ENCODE measurements at regions not wholly inside any gene's neighbourhood (a gene's known extent, or its start where the extent isn't known, plus 50 kb on each side); places are given as distances from the start of the nearest gene placed in this dataset.
"Not testable (repeated sequence)": the region's sequence is repeated elsewhere in the genome, so short reads cannot be mapped to it uniquely, and the experiment has no call there.

- no peak for TF ChIP-seq CTCF (IDR thresholded peaks at IDR 0.05; ENCODE audit: extremely low read depth, insufficient read depth, missing control alignments)
- in situ Hi-C loops (cut with MboI; ENCODE audit: low pct_unique_long_range_greater_than_20kb, low sequenced_read_pairs, unreplicated experiment): no loop called here
- DNase-seq (ENCODE audit: low spot score): no peak
Observed at GRCh38 chr1:191049781-191050180, 572.1 kb upstream of the BRINP3 start.

GRCh38 chr1:191052888-191053287 lies 575.2 kb upstream of the BRINP3 start:
- TF ChIP-seq CTCF (IDR thresholded peaks at IDR 0.05; ENCODE audit: extremely low read depth, insufficient read depth, missing control alignments): no peak
- no peak for DNase-seq (ENCODE audit: low spot score)
- in situ Hi-C loops (cut with MboI; ENCODE audit: low pct_unique_long_range_greater_than_20kb, low sequenced_read_pairs, unreplicated experiment): no loop called here

DNA sequence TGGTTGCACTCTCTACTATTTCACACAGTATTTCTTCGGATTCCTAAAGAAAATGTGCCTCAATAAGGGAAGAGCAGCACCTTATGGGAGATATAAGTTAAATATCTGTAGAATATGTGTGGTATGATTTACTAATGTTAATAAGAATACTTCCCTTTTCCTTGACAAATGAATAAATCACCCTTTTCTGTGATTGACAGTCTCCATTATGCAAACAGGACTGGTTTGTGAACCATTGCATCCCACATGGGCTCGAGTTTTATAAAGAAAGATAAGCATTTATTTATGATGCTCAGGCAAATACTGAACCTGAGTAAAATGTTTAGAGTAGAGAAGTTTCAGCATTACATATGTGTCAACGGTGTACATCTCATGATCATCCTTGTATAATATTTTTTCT lies 587.7 kb upstream of the BRINP3 start:
- TF ChIP-seq CTCF (IDR thresholded peaks at IDR 0.05; ENCODE audit: extremely low read depth, insufficient read depth, missing control alignments): no peak
- in situ Hi-C loops (cut with MboI; ENCODE audit: low pct_unique_long_range_greater_than_20kb, low sequenced_read_pairs, unreplicated experiment): no loop called here

GRCh38 chr1:191065771-191066170 lies 588.1 kb upstream of the BRINP3 start:
- DNase-seq (ENCODE audit: low spot score): no peak
- in situ Hi-C loops (cut with MboI; ENCODE audit: low pct_unique_long_range_greater_than_20kb, low sequenced_read_pairs, unreplicated experiment): no loop called here
- TF ChIP-seq CTCF (IDR thresholded peaks at IDR 0.05; ENCODE audit: extremely low read depth, insufficient read depth, missing control alignments): no peak

More for the DNA sequence above, 587.7 kb upstream of the BRINP3 start:
- no peak for DNase-seq (ENCODE audit: low spot score)

DNA sequence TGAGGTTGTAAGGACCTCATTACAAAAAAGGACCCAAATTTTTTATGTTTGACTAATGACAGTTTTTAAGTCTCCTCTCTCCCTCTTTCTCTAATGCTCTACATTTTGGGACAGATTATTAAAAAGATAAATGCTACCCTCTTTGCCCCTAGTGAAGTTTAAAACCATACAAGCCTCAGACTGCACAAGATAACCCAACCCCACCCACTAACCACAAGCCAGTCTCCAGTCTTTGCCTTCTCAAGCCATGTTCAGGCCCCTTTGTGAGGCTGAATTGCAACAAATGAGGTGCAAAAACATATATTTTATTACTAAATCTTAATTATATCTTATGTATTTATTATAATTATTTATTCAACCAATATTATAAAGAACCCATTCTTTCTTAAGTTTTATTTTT lies 597.2 kb upstream of the BRINP3 start:
- TF ChIP-seq CTCF (IDR thresholded peaks at IDR 0.05; ENCODE audit: extremely low read depth, insufficient read depth, missing control alignments): no peak
- in situ Hi-C loops (cut with MboI; ENCODE audit: low pct_unique_long_range_greater_than_20kb, low sequenced_read_pairs, unreplicated experiment): no loop called here
- DNase-seq (ENCODE audit: low spot score): no peak

- DNase-seq (ENCODE audit: low spot score); in situ Hi-C loops (cut with MboI; ENCODE audit: low pct_unique_long_range_greater_than_20kb, low sequenced_read_pairs, unreplicated experiment): not testable (repeated sequence)
Observed at GRCh38 chr1:191083090-191083489, 605.4 kb upstream of the BRINP3 start.

GRCh38 chr1:191085121-191085520 lies 607.5 kb upstream of the BRINP3 start:
- in situ Hi-C loops (cut with MboI; ENCODE audit: low pct_unique_long_range_greater_than_20kb, low sequenced_read_pairs, unreplicated experiment): no loop called here
- no peak for TF ChIP-seq CTCF (IDR thresholded peaks at IDR 0.05; ENCODE audit: extremely low read depth, insufficient read depth, missing control alignments)
- DNase-seq (ENCODE audit: low spot score): no peak

All from GM13977 (cell line).